ENCODE measurements at regions not wholly inside any gene's neighbourhood (a gene's known extent, or its start where the extent isn't known, plus 50 kb on each side); places are given as distances from the start of the nearest gene placed in this dataset.
A peak's percentile ranks its signal among the peaks of the same experiment; 100 is the strongest.

DNA sequence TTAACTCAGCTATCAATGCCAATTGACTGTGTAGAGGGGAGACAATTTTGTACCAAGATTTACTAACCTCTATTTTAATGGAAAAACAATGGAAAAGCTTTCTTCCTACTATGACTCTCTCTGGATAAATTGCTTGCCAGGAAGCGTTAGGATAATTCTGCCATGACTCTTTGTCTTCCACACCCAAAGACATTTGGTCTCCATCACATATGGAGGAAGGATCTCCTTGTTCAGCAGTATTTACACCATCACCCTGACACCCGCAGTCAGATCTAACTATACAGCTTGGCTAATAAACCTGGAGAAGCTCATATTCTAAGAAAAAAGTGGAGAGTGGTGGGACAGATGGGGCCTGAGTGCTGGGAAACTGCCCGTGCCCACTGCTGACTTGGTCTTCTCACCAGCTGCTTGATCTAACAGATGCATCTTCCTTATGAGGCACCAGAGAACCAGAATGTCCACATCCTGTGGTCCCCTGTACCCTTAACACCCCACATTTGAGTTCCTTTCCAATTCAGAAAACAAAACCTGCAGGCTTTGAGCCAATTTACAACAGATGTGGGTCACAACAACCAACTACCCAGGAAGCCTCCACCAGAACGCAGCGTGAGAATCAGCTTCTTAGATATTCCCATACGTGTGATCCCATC is 154.0 kb downstream of the DAD1 start:
- H3K27me3 ChIP-seq (ENCODE audit: insufficient read depth, low read length, poor library complexity, severe bottlenecking), result no peaks in the 10 kb centered on the region
- TF ChIP-seq EZH2phosphoT487 (IDR thresholded peaks at IDR 0.05; ENCODE audit: borderline replicate concordance), result no peak
- H2AFZ ChIP-seq (ENCODE audit: low read length), result no peak overlapping the region
- H3K9ac ChIP-seq (ENCODE audit: low read depth, low read length, poor library complexity, severe bottlenecking), result peak overlapping the region; percentile 30
- no peak overlapping the region for H3K4me3 ChIP-seq (ENCODE audit: low read length, poor library complexity, severe bottlenecking)
- no peaks in the 10 kb centered on the region for H4K20me1 ChIP-seq (ENCODE audit: insufficient read depth, low read length, poor library complexity, severe bottlenecking)
- no peaks in the 10 kb centered on the region for H3K9me2 ChIP-seq (replicated peaks; ENCODE audit: low read depth, low read length)
- peaks cover 63% of the 10 kb centered on the region for H3K4me1 ChIP-seq (ENCODE audit: insufficient read depth, low read length, poor library complexity, severe bottlenecking)
- no peaks in the 10 kb centered on the region for H3F3A ChIP-seq (ENCODE audit: low read depth)
- no peaks in the 10 kb centered on the region for H3K9me3 ChIP-seq (ENCODE audit: insufficient read depth, low read depth, low read length)
- no peak overlapping the region for H3K4me2 ChIP-seq (ENCODE audit: low read depth, low read length, poor library complexity, severe bottlenecking)
- no peaks in the 10 kb centered on the region for H3K36me3 ChIP-seq (ENCODE audit: insufficient read depth, low read length)
- peaks cover 13% of the 10 kb centered on the region; the same call in 1 of the 2 replicates for H3K79me2 ChIP-seq (ENCODE audit: insufficient read depth, low read length)

DNA sequence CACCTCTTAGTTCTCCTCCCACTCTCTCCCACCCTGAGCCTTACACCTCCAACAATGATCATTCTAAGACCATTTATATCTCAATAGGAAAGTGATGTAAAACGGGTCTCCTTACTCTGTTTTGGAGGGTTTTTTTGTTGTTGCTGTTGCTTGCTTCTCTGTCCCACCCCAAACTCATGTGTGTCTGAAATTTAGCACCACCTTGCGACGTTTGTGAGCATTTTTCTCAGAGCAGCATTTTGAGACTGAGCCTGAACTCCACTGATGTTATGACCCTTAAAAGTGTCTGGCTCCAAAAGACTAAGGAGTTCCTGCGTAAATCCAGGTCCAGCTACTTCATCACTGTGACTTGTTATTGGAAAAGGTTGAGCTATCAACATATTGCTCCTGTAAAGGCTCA is 155.0 kb downstream of the DAD1 start:
- no peak overlapping the region for H3K4me3 ChIP-seq (ENCODE audit: low read length, poor library complexity, severe bottlenecking)
- H3K9ac ChIP-seq (ENCODE audit: low read depth, low read length, poor library complexity, severe bottlenecking), result peak overlapping the region; percentile 69
- H3K9me3 ChIP-seq (ENCODE audit: insufficient read depth, low read depth, low read length), result no peaks in the 10 kb centered on the region
- H3K79me2 ChIP-seq (ENCODE audit: insufficient read depth, low read length), result peaks cover 13% of the 10 kb centered on the region; the same call in 1 of the 2 replicates
- H3K4me2 ChIP-seq (ENCODE audit: low read depth, low read length, poor library complexity, severe bottlenecking), result no peak overlapping the region
- H4K20me1 ChIP-seq (ENCODE audit: insufficient read depth, low read length, poor library complexity, severe bottlenecking), result no peaks in the 10 kb centered on the region
- H3K4me1 ChIP-seq (ENCODE audit: insufficient read depth, low read length, poor library complexity, severe bottlenecking), result peaks cover 73% of the 10 kb centered on the region
- H3K27me3 ChIP-seq (ENCODE audit: insufficient read depth, low read length, poor library complexity, severe bottlenecking), result no peaks in the 10 kb centered on the region
- no peaks in the 10 kb centered on the region for H3K36me3 ChIP-seq (ENCODE audit: insufficient read depth, low read length)
- no peaks in the 10 kb centered on the region for H3K9me2 ChIP-seq (replicated peaks; ENCODE audit: low read depth, low read length)
- H2AFZ ChIP-seq (ENCODE audit: low read length), result no peak overlapping the region
- no peak for TF ChIP-seq EZH2phosphoT487 (IDR thresholded peaks at IDR 0.05; ENCODE audit: borderline replicate concordance)
- no peaks in the 10 kb centered on the region for H3F3A ChIP-seq (ENCODE audit: low read depth)

DNA sequence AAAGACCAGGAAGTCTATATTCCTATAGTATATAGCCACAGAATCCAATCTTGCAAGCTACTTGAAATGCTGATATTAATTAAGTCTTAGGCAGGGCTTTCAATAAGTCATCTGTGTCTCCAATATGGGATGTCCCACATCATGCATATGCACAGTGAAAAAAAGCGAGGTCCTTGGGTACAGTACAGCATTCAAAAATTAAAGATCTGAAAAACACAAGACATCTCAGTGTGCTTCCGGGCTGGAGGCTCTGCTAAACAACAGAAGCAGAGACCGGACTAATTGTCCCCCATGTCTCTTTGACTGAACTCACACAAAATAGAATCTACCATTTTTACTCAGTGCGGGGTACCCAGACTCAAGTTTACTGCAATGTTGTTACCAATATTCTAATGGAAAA is 156.0 kb downstream of the DAD1 start:
- Histone ChIP-seq H3K9me3 (ENCODE audit: insufficient read depth, low read depth, low read length) (no peaks in the 10 kb centered on the region), H3K9me2 (replicated peaks; ENCODE audit: low read depth, low read length) (no peaks in the 10 kb centered on the region), H3K9ac (ENCODE audit: low read depth, low read length, poor library complexity, severe bottlenecking) (peak overlapping the region; percentile 69), H3K4me1 (ENCODE audit: insufficient read depth, low read length, poor library complexity, severe bottlenecking) (peaks cover 77% of the 10 kb centered on the region), H3K36me3 (ENCODE audit: insufficient read depth, low read length) (no peaks in the 10 kb centered on the region), H3K79me2 (ENCODE audit: insufficient read depth, low read length) (peaks cover 13% of the 10 kb centered on the region; the same call in 1 of the 2 replicates), H3K27me3 (ENCODE audit: insufficient read depth, low read length, poor library complexity, severe bottlenecking) (no peaks in the 10 kb centered on the region), H3K4me3 (ENCODE audit: low read length, poor library complexity, severe bottlenecking) (peak overlapping the region; percentile 52), H3K4me2 (ENCODE audit: low read depth, low read length, poor library complexity, severe bottlenecking) (peak overlapping the region; percentile 73), H2AFZ (ENCODE audit: low read length) (no peak overlapping the region), H3F3A (ENCODE audit: low read depth) (no peaks in the 10 kb centered on the region), H4K20me1 (ENCODE audit: insufficient read depth, low read length, poor library complexity, severe bottlenecking) (no peaks in the 10 kb centered on the region)
- TF ChIP-seq CTCF (conservative IDR thresholded peaks at IDR 0.05; ENCODE audit: low read length) (no peak), EZH2phosphoT487 (IDR thresholded peaks at IDR 0.05; ENCODE audit: borderline replicate concordance) (no peak)

- Histone ChIP-seq H3K9ac (ENCODE audit: low read depth, low read length, poor library complexity, severe bottlenecking) (peak overlapping the region; percentile 69), H3K79me2 (ENCODE audit: insufficient read depth, low read length) (peaks cover 13% of the 10 kb centered on the region; the same call in 1 of the 2 replicates), H3K4me1 (ENCODE audit: insufficient read depth, low read length, poor library complexity, severe bottlenecking) (peaks cover 81% of the 10 kb centered on the region), H2AFZ (ENCODE audit: low read length) (no peak overlapping the region), H3K27me3 (ENCODE audit: insufficient read depth, low read length, poor library complexity, severe bottlenecking) (no peaks in the 10 kb centered on the region), H3K9me2 (replicated peaks; ENCODE audit: low read depth, low read length) (no peaks in the 10 kb centered on the region), H4K20me1 (ENCODE audit: insufficient read depth, low read length, poor library complexity, severe bottlenecking) (no peaks in the 10 kb centered on the region), H3K36me3 (ENCODE audit: insufficient read depth, low read length) (no peaks in the 10 kb centered on the region), H3K4me2 (ENCODE audit: low read depth, low read length, poor library complexity, severe bottlenecking) (peak overlapping the region; percentile 73), H3K9me3 (ENCODE audit: insufficient read depth, low read depth, low read length) (no peaks in the 10 kb centered on the region), H3K4me3 (ENCODE audit: low read length, poor library complexity, severe bottlenecking) (peak overlapping the region; percentile 52), H3F3A (ENCODE audit: low read depth) (no peaks in the 10 kb centered on the region)
- TF ChIP-seq CTCF (conservative IDR thresholded peaks at IDR 0.05; ENCODE audit: low read length) (no peak), EZH2phosphoT487 (IDR thresholded peaks at IDR 0.05; ENCODE audit: borderline replicate concordance) (no peak)
Measured at GRCh38 chr14:22432348-22432976, 156.6 kb downstream of the DAD1 start.

All from Loucy (cell line).